Endometrium (tissue), 2 donors: ENCODE measurements at regions not wholly inside any gene's neighbourhood (a gene's known extent, or its start where the extent isn't known, plus 50 kb on each side); places are given as distances from the start of the nearest gene placed in this dataset.

ENCODE experiments used
- FAIRE-seq: peaks from 2 replicates; lab custom pipeline; 2012; peaks lifted over from hg19 to GRCh38; lab: Jason Lieb, UNC
- donor health status: control.
- donor health status: control.

DNA sequence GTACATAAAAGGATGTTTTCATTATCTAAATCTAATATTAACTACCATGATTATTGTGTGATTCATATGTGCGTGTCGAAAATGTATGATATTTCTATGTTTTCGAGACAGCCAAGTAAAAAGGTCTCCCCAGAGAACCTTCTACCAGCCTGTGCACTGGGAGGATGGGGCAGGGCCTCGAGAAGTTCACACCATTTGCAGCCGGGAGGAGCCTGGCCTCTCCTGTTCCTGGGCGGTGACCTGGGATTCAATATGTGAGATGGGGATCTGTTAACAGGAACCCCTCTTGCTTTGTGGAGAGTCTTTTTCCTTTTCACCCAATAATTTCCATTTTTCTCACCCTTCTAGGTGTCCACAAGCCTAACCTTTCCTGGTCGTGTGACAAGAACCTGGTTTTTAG is 189.3 kb downstream of the IPO8 start:
- no peak for FAIRE-seq

DNA sequence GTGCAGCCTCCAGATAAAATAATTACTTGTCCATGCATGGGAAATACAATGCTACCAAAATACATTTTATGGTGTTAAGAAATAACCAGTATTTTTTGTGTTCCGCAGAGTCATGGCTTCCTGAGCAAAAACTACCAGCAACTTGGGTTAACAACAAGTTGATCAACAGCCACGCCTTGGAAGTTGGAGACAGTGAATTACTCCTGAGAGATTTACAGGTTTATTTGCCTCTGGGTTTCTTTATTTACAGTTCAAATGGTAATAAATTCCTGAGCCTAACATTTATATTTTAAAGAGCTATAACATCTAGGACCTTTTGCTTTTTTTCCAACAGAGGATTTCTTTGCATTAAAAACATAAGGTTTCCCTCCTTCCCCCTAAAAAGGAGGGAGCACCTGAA is 194.0 kb downstream of the IPO8 start:
- no peak for FAIRE-seq

DNA sequence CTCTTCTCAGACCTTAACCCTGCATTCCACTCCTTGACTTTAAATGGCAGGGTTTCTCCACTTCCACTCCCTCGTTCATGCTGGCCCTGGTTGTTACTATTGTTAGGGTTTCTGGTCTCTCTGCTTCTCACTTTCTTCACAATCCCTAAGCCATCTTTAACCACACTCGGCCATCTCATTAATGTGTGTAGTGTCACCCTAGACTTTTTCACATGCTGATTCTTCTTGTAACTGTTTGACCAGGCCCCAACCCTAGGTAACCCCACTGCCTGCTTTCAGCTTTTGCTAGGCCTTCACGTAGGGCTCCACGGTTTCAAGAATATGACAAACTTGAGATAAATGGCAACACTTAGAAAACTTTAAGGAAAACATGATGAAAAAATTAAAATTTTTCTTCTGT is 195.1 kb downstream of the IPO8 start:
- no peak for FAIRE-seq

DNA sequence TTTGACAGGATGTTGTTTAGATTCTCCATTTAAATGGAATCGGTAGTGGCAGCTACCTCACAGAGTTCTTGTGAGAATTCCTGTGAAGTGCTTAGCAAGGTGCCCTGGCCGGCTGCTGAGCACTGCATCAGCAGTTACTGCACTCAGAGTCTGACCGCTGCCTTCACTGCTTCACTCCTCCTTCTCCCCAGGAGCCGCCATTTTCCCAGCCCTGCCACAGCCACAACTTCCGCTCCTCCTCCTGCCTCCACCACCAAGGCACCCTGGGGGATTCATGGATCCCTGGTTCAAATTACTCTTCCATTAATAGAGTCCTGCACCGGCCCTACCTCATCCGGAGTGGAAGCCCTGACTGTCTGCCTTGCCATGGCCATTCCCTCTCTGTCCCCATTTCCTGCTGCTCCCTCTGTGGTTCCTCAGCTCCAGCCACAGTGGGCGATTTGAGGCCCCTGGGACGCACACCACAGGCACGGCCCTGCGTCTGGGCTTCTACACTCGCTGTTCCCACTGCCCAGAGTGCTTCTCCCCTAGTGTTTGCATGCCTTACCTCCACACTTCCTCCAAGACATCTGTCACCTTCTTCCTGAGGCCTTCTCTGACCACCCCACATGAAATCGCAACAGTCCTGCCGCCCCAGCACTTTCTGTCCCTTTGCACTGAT is 210.3 kb downstream of the IPO8 start:
- FAIRE-seq, result no peak

DNA sequence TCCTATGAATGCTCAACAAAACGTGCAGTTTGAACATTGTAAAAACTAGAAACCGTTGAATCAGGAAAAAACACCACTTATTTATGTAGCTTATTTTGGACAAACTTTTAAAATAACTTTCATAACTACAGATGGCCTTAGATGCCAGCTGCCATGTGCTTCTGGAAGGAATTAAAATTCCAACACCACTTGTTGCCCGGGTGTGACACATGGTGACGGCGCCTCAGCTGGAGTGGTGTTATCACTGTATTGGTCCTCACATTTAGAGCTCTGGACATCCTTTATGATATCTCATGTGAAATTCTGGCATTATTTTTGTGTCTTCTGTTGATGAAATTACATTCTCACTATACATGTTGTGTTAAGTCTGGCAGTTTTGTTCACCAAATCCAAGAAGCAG is 211.0 kb downstream of the IPO8 start:
- FAIRE-seq, result no peak

DNA sequence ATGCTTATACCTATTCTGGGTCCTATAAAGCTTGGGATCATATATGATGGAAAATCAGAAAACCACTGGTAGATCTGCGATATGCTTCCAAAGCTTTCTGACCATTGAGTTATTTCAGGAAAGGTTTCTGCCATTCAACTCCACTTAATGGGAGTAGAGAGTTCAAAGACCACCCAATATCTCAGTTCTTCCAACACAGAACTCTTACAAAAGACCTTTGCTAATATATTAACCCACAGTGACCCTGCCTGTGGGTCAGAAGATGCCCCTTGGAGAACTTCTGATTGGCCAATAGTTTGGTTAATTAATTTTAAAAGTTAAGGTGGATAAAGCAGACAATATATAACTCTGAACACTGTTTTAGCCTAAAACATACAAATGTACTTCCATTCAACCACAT is 213.0 kb downstream of the IPO8 start:
- no peak for FAIRE-seq

DNA sequence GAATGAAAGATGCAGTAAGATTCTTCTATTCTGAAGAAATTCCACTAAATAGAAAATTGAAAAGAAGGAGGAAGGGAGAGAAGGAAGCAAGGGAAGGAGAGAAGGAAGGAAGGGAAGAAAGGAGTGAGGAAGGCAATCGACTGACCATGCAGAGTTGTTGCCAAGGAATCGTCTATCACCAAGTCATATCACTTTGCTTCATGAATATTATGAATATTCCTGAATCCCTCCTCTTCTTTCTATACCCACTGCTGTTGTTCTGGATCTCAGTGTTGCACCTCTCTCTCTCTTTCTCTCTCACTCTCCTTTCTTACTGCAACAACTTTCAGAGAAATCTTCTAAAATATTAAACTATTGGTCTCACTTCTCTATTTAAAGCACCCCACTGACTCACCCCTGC is 222.4 kb downstream of the IPO8 start:
- FAIRE-seq, result no peak

DNA sequence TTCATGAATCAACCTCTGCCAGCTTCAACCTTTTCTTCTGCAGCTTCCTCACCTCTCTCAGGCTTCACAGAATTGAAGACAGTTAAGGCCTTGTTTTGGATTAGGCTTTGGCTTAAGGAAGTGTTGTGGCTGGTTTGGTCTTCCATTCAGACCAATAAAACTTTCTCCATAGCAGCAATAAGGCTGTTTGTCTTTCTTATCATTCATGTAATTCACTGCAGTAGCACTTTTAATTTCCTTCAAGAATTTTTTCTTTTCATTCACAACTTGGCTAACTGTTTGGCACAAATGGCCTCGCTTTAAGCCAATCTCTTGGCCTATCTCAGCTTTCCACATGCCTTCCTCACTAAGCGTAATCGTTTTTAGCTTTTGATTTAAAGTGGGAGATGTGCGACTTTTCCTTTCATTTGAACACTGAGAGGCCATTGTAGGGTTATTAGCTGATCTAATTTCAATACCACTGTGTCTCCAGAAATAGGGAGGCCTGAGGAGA is 229.5 kb downstream of the IPO8 start:
- no peak for FAIRE-seq

DNA sequence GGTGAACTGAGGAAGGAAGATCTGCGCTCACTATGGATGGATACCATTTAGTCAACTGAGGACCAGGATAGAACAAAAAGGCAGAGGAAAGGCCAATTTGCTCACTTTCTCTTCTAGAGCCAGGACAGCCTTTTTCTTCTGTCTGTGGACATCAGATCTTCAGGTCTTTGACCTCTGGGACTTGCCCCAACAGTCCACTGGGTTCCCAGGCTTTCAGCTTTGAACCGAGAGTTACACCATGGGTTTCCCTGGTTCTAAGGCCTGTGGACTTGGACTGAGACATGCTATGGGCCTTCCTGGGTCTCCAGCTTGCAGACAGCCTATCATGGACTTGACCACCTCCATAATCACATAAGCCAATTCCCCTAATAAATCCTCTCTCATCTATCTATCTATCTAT is 232.0 kb downstream of the IPO8 start:
- FAIRE-seq, result no peak

DNA sequence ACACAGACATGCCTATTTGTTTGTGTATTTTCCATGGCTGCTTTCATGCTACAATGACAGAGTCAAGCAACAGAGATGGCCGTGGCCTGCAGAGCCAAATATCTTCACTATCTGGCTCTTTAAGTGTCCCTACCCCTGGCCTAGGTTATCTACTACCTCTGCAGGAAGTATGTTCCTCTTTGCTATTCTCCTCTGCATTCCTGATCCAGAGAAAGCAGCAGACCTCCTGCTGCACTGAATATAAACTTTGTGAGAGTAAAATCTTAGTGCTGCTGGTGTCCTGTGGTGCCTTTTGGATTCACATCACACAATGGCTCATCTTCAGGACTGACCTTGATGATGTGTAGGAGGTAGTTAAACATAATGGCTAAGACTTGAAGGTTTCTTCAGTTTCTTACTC is 233.4 kb downstream of the IPO8 start:
- FAIRE-seq, result no peak

DNA sequence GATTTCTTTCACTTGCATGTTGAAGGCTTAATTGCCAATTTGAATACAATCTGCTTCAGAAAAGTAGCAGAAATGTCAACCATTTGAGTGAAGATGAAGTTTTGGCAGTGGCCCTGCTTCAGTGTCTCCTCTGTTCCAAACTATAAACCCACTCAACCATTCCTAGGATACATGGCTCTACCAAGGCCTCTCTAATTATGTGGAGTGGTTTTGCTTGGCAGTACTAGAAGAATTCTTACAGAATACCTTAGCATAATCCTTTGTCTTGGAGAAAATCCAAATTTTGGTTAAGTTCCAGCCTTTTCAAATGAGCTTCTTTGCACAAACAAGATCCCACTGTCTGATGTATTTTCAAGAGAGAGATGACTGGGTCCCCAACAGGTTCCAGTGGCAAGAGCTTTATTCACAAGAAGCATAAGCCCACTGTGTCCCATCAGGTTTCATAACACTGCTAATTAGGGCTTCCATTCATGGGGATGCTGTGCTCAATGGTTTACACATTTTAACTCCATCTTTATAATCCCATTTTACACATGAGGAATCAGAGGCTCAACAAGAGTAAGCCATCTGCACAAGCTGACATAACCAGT is 234.5 kb downstream of the IPO8 start:
- no peak for FAIRE-seq

DNA sequence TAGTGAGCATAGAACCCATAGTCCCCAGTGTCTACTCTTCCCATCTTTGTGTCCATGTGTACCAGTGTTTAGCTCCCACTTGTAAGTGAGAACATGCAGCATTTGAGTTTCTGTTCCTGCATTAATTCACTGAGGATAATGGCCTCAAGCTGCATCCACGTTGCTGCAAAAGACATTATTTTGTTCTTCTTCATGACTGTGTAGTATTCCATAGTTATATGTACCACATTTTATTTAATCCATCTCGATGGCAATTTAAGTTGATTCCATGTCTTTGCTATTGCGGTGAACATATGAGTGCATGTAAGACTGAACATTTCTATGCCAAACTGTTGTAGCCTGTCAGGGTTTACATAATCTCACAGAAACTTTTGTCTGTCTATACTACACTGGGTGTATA is 237.2 kb downstream of the IPO8 start:
- FAIRE-seq, result no peak

DNA sequence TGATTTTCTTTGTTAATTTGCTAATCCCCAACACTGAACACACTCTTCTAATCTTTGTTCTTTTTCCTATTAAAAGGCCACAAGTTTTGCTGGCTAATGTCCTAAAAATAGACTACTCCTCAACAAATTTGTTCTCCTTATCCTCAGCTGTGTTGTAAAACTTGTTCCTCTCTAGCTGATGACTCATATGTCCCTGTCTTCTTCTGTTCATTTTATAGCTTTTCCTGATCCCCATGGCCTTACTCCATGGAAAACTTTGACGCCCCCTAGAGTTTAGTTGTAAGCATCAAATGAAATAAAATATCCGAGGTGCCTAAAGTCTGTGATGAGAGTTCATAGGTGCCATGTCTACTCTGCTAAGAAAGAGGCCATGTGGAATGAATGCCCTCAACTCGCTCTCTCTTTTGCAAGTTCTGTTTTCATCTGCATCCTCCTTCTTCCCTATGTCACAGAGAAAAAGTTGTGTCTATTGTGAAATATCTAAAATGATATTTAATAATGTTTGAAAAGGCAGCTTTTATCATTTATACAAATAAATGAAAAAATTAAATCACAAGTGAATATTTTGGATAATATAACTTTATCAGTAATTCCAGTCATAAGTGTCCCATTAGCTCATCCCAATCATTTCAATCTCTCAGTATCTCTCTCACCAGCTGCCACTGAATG is 237.9 kb downstream of the IPO8 start:
- FAIRE-seq, result peak; percentile 92

DNA sequence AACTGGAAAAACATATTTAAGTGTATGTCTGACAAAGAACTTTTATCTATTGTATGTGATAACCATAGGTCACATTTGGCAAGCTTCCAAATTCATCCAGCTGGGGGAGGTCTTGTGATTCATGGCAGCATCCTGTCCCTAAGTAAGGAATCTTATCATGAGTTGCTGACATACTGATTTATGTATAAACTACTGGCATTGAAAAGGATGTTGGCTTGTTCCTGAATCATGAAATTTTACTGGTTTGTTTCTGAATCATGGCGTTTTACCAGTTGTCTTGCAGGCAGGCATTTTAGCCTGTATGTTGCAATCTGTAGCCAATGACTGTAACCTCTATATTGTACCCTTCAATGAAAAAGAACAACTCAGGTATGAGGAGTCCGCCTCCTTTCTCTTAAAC is 244.8 kb downstream of the IPO8 start:
- FAIRE-seq, result no peak

DNA sequence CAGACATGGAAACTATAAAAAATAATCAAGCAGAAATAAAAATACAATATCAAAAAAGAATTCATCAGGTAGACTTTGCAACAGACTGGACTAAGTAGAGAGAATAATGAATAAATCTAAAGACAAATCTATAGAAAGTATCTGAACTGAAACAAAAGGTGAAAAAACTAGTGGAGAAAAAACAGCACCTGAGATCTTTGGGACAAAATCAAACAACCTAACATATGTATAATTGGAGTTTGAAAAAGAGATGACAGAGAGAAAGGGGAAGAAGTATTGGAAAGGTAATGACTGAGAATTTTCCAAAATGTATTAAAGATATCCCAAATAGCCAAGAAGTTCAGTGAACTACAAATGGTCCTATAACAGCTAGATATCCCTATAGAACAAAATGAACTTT is 245.4 kb downstream of the IPO8 start:
- no peak for FAIRE-seq

DNA sequence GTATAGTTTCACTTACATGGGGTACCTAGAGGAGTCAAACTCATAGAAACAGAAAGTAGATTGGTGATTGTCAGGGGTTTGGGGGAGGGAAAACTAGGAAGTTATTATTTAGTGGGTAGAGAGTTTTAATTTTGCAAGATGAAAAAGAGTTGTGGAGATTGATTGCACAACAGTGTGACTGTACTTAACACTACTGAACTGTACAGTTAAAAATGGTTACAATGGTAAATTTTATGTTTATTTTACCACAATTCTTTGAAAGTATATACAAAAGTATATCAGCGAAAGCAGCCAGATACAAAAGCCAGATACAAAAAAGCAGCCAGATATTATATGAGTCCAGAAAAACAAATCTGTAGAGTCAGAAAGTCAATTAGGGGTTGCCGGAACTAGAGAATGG is 247.6 kb downstream of the IPO8 start:
- peak; percentile 95 for FAIRE-seq

DNA sequence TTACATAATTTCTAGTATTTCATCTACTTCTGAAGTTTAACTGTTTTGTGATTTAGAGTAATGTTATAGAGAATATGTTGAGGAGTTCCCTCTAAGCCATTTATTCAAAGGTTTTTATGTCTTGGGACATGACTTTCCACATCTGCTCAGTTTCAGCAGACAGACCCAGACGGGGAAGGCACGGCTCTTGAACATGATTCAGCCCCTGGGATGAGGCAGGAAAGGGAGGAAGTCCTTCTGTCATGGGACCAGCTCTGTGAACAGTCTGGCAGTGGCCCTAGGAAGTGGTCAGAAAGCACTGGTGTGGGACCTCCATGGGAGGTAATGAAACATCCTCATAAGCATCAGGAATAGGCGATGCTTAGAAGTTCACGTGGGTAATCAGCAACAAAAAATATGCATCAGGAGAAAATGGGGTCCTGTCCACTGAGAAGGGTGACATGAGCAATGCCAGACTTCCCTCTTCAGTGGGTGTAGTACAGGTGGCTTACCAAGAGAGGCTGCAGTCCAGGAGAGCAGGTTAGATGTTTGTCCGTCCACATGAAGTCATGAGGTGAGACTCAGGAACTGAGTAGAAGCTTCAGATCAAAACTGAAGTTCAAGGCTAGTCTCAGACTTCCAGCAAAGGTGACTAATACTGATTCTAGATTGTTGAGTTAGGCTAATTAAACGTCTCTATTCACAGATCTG is 248.5 kb downstream of the IPO8 start:
- no peak for FAIRE-seq

DNA sequence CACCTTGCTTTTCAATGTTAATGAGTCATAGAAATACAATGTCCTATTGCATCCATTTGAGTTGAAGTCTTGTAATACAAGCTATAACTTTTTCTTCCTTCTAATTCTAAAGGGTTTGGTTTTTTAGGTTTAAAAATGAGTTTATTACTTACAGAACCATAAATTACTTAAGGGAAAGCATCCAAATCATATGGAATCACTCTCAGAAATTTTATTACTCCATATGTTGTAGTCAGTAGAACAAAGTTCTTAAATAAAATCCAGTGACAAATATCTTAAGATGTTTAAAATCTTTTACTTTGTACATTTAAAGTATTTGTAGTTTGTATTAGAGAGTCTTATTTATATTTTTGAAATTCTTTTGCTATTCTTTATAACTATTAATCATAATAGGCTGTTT is 253.2 kb downstream of the IPO8 start:
- FAIRE-seq, result peak; percentile 12

DNA sequence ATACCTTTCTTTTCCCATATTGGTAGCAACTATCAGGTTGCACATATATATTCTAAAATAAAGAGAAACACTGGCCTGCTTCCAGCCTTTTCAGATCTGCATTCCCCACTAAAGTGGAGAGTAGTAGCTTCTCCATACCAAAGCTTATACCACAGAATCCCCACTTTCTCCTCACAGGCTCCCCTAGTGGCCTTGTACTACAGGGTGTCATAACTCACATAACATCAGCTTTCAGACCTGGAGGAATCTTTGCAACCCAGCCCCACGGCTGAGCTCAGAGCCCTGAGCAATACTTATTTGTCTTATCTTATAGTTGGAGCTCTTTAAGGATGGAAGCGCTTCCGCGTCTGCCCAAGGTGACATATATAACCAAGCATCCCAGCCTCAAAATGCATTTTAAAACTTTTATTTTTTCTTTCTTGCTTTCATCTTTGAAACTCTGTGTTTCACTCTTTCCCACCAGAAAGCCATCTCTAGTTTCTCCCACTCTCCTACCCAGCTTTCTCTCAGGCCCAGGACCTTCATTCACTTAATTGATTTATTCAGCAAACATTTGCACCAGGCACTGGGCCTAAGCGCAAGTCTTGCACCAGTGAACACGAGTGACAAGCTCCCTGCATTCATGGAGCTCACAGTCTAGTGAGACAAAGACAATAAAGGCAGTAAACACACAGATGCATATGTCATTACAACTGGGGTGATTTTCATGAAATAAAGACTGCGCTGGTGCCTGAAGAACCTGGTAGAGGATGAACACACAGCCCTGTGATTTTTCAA is 254.7 kb downstream of the IPO8 start:
- no peak for FAIRE-seq

DNA sequence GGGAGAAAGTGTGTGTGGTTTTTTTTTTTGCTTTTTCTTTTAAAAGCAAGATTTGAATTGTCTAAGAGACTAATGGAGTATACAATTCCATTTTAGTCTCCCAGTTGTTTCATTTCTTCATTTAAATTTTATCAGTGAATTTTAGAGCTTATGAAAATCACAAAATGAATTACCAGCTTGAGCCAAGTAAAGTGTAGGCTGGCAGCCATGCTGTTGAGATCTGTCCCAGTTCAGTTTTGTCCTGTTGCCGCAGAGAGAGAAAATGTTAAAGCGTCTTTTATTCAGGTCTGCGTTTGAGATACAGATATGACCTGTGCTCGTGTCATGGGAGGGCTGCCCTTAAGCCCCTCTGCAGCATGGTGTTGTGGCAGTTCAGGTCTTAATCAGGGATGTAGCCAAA is 256.5 kb downstream of the IPO8 start:
- FAIRE-seq, result no peak

DNA sequence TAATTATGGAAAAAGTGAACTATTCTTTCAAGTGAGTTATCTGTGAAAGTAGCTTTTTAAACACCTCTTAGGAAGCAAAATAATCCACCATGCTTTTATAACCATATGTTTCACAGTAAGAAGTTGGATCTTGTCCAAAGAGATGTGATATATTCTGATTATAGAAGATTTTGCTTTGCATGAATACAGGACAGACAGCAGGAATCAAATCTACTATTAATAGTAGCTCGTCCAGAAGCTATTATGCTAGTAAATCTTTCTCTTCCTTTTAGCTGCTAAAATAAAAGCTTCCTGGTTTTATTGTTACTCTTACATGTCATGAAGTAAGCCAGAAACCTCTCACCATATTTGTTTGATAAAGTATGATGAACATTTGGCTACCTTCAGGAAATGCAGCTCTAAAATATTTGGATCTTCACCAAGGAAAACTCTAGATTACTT is 257.0 kb downstream of the IPO8 start:
- no peak for FAIRE-seq

DNA sequence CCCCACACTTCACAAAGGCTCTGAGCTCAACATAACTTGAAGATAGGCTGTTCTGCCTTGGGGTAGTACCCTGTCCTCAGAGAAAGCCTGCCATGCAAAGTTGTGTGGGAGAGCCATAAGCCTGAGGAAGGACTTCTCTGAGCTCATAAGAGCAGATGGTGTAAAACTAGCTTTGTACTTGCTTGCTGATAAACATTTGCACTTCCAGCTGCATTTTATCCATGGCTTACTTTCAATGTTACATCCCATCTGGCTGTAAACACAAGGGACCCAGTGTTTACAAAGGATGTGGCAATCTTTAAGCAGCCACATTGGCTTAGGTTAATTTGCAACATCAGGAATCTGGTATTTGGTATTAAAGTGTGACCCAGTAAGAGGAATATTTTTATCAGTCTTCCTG is 258.1 kb downstream of the IPO8 start:
- peak; percentile 73 for FAIRE-seq
